Mammary epithelial cell (primary cell): ENCODE measurements at regions not wholly inside any gene's neighbourhood (a gene's known extent, or its start where the extent isn't known, plus 50 kb on each side); places are given as distances from the start of the nearest gene placed in this dataset.

Experiments
- CTCF ChIP-seq, 2 donors: IDR thresholded peaks in 1 of 2; conservative IDR thresholded peaks in 1 of 2; 2 replicates each; pipeline ENCODE4 v1.5.1; 2011 to 2012; ENCODE audit warnings: inconsistent platforms in 2 of 2, low read length in 2 of 2, mild to moderate bottlenecking in 2 of 2, control low read depth in 1 of 2, low read depth in 1 of 2; ENCODE audit not compliant: insufficient read depth in 1 of 2; ENCODE audit errors: extremely low read depth in 1 of 2
- EZH2 ChIP-seq: IDR thresholded peaks from 2 replicates; pipeline ENCODE4 v1.6.1; 2012; ENCODE audit warnings: low read length, inconsistent platforms, borderline replicate concordance

- TF ChIP-seq EZH2 (no peak), CTCF (conservative IDR thresholded peaks at IDR 0.05 in 1 of 2, IDR thresholded peaks at IDR 0.05 in 1 of 2; ENCODE audit: extremely low read depth in 1 of 2, insufficient read depth in 1 of 2, low read depth in 1 of 2, low read length in 2 of 2) (no peak)
Observed at GRCh38 chr5:145502906-145503305, 332.2 kb downstream of the PRELID2 start.
